ENCODE measurements at regions not wholly inside any gene's neighbourhood (a gene's known extent, or its start where the extent isn't known, plus 50 kb on each side); places are given as distances from the start of the nearest gene placed in this dataset.

- no peak for TF ChIP-seq FOS (IDR thresholded peaks at IDR 0.05; ENCODE audit: borderline replicate concordance, insufficient read depth, low read length)
- TF ChIP-seq POLR2AphosphoS5 (IDR thresholded peaks at IDR 0.05; ENCODE audit: insufficient read depth, low read depth, low read length), result no peak
- no peak for TF ChIP-seq GATA2 (IDR thresholded peaks at IDR 0.05; ENCODE audit: insufficient read depth, insufficient read length, low read depth, low read length)
- no peak for TF ChIP-seq EZH2 (IDR thresholded peaks at IDR 0.05; ENCODE audit: borderline replicate concordance, low read depth, low read length, severe bottlenecking)
- no peak for TF ChIP-seq JUN (IDR thresholded peaks at IDR 0.05; ENCODE audit: borderline replicate concordance, insufficient read depth, insufficient read length, low read depth)
- no peak for TF ChIP-seq POLR2A (IDR thresholded peaks at IDR 0.05; ENCODE audit: low read depth, low read length)
- no peak for TF ChIP-seq MAX (IDR thresholded peaks at IDR 0.05; ENCODE audit: insufficient read depth, insufficient read length)
- no peak for TF ChIP-seq MYC (IDR thresholded peaks at IDR 0.05; ENCODE audit: low read depth, low read length)
- TF ChIP-seq, protein P1, sequence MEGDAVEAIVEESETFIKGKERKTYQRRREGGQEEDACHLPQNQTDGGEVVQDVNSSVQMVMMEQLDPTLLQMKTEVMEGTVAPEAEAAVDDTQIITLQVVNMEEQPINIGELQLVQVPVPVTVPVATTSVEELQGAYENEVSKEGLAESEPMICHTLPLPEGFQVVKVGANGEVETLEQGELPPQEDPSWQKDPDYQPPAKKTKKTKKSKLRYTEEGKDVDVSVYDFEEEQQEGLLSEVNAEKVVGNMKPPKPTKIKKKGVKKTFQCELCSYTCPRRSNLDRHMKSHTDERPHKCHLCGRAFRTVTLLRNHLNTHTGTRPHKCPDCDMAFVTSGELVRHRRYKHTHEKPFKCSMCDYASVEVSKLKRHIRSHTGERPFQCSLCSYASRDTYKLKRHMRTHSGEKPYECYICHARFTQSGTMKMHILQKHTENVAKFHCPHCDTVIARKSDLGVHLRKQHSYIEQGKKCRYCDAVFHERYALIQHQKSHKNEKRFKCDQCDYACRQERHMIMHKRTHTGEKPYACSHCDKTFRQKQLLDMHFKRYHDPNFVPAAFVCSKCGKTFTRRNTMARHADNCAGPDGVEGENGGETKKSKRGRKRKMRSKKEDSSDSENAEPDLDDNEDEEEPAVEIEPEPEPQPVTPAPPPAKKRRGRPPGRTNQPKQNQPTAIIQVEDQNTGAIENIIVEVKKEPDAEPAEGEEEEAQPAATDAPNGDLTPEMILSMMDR (IDR thresholded peaks at IDR 0.05; ENCODE audit: extremely low read depth in 1 of 2, insufficient read depth in 1 of 2, low read depth in 1 of 2, low read length in 2 of 2), result no peak
- no peak overlapping the region for H2AFZ ChIP-seq (ENCODE audit: low read depth, low read length)
Observed at GRCh38 chr6:23265270-23265669, 695.9 kb downstream of the HDGFL1 start.

More at GRCh38 chr6:23265270-23265669, 695.9 kb downstream of the HDGFL1 start:
- dilution Hi-C loops (cut with MboI; ENCODE audit: extremely low pct_ligation_motif_present, low sequenced_read_pairs), result no loop called here
- BruUV-seq (replicated peaks), result no TSS peak
- FAIRE-seq (no peak), DNase-seq (ENCODE audit: low read depth, low spot score) (no peak)
- Histone ChIP-seq H3K4me3 (replicated peaks in 1 of 3; ENCODE audit: insufficient read depth in 1 of 3, low read depth in 1 of 3, low read length in 3 of 3) (no peak overlapping the region), H3K9ac (replicated peaks; ENCODE audit: extremely low read depth, insufficient read depth, low read length) (no peak overlapping the region), H3K36me3 (ENCODE audit: control insufficient read depth in 2 of 2, extremely low read depth in 1 of 2, insufficient read depth in 2 of 2, low read length in 2 of 2) (no peaks in the 10 kb centered on the region), H3K9me1 (replicated peaks; ENCODE audit: control insufficient read depth, extremely low read depth, insufficient read depth, low read length) (no peaks in the 10 kb centered on the region), H3K4me1 (ENCODE audit: control insufficient read depth, extremely low read depth, insufficient read depth, low read length) (no peaks in the 10 kb centered on the region), H3K27ac (ENCODE audit: insufficient read depth, low read depth, low read length) (no peak overlapping the region), H3K79me2 (ENCODE audit: control insufficient read depth, insufficient read depth, low read length) (no peaks in the 10 kb centered on the region), H3K4me2 (ENCODE audit: insufficient read depth, low read length) (no peak overlapping the region), H3K9me3 (replicated peaks; ENCODE audit: control insufficient read depth, insufficient read depth, low read length) (no peaks in the 10 kb centered on the region), H4K20me1 (replicated peaks; ENCODE audit: control insufficient read depth, extremely low read depth, insufficient read depth, low read length) (no peaks in the 10 kb centered on the region), H3K27me3 (ENCODE audit: control insufficient read depth in 2 of 2, insufficient read depth in 2 of 2, low read length in 2 of 2) (no peaks in the 10 kb centered on the region)
- ChIA-PET POLR2A (no interaction called here), CTCF (no interaction called here)
- intact Hi-C loops (cut with micrococcal nuclease), result no loop called here
